DMS153 treated with DMSO at 0.1 percent for 48 hours (cell line): ENCODE measurements at regions not wholly inside any gene's neighbourhood (a gene's known extent, or its start where the extent isn't known, plus 50 kb on each side); places are given as distances from the start of the nearest gene placed in this dataset.

Experiments
- DNase-seq: peaks from one replicate; lab custom pipeline; 2025; ENCODE audit not compliant: unreplicated experiment; lab: John Stamatoyannopoulos, UW

DNA sequence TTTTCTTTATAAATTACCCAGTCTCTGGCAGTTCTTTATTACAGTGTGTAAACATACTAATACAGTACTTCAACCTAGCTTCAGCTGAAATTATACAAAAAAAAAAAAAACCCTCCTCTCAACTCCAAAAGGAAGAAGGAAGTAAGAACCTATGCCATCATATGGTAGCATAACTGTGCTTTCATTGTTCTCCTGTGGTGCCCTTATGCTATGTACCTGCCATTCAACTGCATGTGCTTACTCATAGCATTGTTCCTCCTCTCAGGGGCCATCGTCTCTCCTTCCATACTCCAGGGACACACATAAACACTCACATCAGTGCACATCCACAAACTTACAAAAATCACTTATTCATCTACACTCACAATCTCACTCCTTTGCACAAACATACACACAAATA is 470.1 kb upstream of the HS3ST1 start:
- DNase-seq, result no peak

- no peak for DNase-seq
These were observed 467.1 kb upstream of the HS3ST1 start for GRCh38 chr4:11895766-11896165.

GRCh38 chr4:11894977-11895376 is 466.3 kb upstream of the HS3ST1 start:
- no peak for DNase-seq

GRCh38 chr4:11894221-11894620 is 465.5 kb upstream of the HS3ST1 start:
- no peak for DNase-seq

DNA sequence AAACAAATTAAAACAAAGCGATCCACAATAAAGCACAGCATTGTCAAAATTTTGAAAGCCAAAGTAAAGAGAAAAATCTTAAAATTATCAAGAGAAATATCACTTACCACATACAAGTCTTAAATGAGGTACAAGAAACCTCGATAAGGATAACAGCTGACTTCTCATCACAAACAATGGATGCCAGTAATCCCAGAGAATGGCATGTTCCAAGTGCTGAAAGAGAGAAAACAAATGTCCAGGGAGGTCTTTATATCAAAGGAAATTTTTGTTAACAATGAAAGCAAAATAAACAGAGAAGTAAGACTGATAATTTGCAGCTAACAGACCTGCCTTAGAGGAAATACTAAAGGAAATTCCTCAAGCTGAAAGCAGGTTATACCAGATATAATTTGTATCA is 460.4 kb upstream of the HS3ST1 start:
- no peak for DNase-seq

GRCh38 chr4:11881947-11882346 is 453.3 kb upstream of the HS3ST1 start:
- no peak for DNase-seq

- no peak for DNase-seq
These were observed 452.7 kb upstream of the HS3ST1 start for GRCh38 chr4:11881364-11881763.

- DNase-seq, result no peak
These were observed 449.5 kb upstream of the HS3ST1 start for GRCh38 chr4:11878241-11878640.

GRCh38 chr4:11876104-11876503 is 447.4 kb upstream of the HS3ST1 start:
- no peak for DNase-seq

GRCh38 chr4:11869191-11869870 is 440.6 kb upstream of the HS3ST1 start:
- DNase-seq, result no peak

- DNase-seq, result no peak
These were observed 437.7 kb upstream of the HS3ST1 start for GRCh38 chr4:11866391-11866790.

DNA sequence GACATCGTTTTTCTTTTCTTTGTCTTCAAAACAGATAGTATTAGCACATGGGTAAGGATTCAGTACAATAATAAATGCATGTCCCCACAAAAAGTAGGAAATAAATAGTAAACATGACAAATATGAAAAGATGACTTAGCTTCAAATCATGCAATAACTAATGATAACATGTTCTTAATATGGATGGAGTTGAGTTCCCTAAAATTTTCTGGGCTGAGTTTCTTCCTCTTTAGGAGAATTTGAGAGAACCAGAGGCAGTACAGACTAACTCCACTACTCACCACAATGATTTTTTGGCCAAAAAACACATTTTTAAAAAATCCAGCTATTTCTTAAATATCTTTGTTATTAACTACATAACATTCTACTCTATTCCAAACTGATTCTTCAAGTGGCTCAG is 432.3 kb upstream of the HS3ST1 start:
- DNase-seq, result no peak

DNA sequence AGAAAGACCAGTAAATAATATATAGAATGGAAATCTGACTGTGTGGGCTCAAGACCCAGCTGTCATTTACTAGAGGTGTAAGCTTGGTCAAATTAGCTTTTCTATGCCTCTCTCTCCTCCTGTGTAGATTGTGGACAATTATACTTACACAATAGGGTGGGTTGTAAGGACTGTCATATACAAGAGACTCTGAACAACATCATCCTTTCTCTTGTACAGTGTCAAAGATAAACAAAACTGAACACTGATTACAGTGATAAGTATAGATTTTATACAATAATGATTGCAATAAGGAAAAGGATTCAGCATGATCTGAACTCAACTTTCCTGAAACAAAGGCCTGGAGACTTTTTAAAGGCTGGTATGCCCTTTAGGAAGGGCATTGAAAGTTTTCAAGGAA is 429.2 kb upstream of the HS3ST1 start:
- no peak for DNase-seq

GRCh38 chr4:11847167-11847566 is 418.5 kb upstream of the HS3ST1 start:
- no peak for DNase-seq

GRCh38 chr4:11843927-11844326 is 415.2 kb upstream of the HS3ST1 start:
- DNase-seq, result no peak

GRCh38 chr4:11843340-11843739 is 414.6 kb upstream of the HS3ST1 start:
- no peak for DNase-seq

GRCh38 chr4:11842620-11843263 is 414.0 kb upstream of the HS3ST1 start:
- no peak for DNase-seq

DNA sequence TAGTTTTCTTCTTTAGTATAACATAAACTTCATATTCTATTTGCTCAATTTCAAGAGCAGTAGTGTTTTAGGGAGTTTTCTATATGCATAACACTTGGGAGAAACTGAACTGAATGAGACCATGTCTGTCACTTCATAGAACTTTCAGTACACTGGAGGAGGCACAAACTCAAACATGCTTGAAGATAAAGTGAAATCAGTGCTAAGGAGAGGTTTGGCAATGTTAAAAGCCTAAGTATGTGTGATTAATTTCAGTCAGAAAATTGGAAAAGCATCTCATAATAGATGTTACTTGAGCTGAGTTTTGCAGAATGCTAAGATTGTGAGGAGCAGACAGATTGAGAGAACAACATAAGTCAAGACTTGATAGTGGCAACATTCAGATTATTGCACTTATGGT is 411.2 kb upstream of the HS3ST1 start:
- DNase-seq, result no peak

GRCh38 chr4:11831739-11832138 is 403.0 kb upstream of the HS3ST1 start:
- no peak for DNase-seq

DNA sequence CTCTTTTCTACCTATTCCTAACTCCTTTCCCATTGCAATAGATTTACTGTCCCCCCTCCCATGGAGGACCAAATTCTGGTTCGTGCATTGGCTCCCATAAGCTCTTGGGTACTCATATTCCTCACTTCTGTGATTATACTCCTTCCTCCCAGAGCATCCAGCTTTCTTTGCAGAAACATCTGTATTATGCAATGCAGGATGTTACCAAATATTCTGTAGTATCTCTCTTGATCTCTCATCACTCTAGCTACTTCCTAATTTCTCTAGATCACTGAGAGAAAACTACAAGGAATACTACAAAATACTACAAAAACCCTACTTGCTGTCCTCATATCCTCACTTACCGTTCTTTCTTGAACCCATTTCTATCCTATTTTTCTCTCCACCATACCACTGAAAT is 395.9 kb upstream of the HS3ST1 start:
- no peak for DNase-seq

DNA sequence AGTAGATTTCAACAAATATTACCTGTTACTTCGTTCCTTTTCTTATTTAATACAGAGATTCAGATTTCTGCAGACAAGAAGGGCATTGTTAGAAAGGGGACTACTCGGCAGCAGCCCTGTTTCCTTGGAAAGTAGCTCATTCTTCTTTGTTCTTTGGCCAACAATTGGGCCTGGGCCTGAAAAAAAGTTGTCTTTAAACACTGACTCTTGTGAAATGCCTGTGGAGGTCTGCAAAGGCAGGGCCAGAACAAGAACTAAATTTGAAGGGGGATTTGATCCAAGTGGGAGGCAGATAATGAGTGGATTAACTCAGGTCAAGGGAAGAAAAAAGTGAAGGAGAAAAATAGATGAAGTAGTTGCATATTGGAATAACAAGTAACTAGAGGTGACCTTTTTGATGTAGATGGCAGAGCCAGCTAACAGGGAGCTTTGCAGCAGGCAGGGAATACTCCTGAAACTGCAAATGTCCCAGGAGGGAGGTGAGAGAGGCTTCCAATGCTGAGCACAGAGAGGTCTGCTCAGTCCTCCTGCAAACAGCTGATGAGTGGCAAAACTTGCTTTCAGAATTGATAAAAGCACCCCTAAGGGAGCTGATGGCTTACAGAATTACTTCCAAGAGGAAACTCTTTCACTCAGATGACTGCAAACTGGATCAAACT is 393.2 kb upstream of the HS3ST1 start:
- no peak for DNase-seq

GRCh38 chr4:11817088-11817487 is 388.4 kb upstream of the HS3ST1 start:
- no peak for DNase-seq
